GM19240 (cell line): ENCODE measurements at regions not wholly inside any gene's neighbourhood (a gene's known extent, or its start where the extent isn't known, plus 50 kb on each side); places are given as distances from the start of the nearest gene placed in this dataset.

ENCODE experiments used
- DNase-seq: peaks from one replicate; pipeline ENCODE4 v3.0.0; 2011; ENCODE audit warnings: low spot score; ENCODE audit not compliant: insufficient read length

- DNase-seq, result no peak
Measured at GRCh38 chr2:198254536-198255090, 450.2 kb downstream of the PLCL1 start.

- DNase-seq, result no peak
Measured at GRCh38 chr2:198253995-198254394, 449.6 kb downstream of the PLCL1 start.

DNA sequence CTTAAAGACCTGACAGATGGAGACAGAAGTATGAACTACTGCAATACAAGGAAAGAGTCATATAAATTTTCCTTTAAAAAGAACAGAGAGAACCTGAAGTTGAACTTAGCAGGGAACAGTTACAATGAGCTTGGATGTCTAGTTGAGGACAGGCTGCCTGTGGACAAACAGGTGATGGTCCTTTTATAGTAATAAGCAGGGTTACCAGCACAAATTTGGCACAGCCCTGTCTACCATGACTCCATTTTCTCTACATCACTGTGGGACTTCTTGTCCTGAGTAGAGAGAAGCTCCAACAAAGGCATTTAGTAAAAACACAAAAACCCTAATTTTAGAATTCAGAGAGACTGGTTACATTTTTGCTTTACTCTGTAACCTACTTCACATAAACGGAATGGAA lies 448.1 kb downstream of the PLCL1 start:
- DNase-seq, result no peak

- DNase-seq, result no peak
Measured at GRCh38 chr2:198242093-198242492, 437.7 kb downstream of the PLCL1 start.

- DNase-seq, result no peak
Measured at GRCh38 chr2:198238429-198238828, 434.0 kb downstream of the PLCL1 start.

DNA sequence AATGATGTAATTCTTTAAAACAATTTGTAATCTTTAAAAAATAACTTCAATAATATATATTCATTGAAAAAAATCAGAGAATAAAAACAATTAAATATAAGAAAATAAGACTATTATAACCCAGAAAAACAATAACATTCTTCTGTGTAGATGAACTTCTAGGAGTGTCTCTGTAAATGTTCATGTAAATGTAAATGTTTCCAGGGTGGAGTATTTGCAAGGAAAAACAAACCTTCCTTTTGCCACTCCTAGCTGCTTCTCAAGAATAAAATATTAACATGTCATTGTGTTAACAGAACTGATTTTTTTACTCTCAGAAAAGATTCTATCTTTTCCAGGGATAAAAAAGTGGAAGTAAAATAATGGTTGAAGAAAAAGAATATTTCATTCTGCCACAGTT lies 431.9 kb downstream of the PLCL1 start:
- no peak for DNase-seq

GRCh38 chr2:198232281-198232680 lies 427.9 kb downstream of the PLCL1 start:
- DNase-seq, result no peak

GRCh38 chr2:198231562-198231961 lies 427.2 kb downstream of the PLCL1 start:
- no peak for DNase-seq

DNA sequence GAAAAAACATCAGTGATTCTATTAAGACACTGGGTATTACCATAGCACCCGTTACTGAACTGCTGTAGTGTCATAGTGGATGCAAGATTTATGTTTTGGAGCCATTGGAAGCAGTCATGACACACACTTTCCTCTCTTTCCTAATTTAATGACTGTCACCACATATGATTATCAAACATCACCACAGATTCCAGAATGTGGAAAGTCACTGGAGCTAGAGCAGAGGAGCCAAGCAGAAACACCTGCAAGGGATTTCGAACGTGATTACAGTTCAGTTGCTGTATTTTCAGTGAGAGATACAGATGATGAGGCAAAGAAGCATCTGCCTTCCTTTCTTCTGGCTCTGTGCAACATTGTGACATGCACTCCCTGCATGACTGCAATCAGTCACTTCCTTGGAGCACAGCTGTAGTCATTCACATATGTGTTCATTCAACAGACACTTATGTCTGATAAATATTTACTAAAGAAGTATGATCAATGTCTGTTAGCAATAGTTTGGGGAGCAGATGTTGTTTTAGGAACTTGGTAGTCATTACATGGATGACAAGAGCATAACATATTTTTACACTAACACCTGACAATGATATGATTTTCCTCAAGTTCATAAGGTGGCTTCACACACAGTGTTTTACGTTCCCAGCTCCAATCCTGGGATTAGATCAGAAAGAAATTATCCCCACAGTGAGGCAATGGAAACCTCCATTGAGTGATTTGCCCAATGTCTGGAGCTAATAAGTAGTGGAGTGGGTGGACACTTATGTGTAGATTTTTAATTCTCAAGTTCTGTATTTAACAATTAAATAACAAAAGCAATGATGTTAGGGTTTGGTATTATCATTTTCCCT lies 416.6 kb downstream of the PLCL1 start:
- DNase-seq, result no peak

GRCh38 chr2:198219292-198219691 lies 414.9 kb downstream of the PLCL1 start:
- no peak for DNase-seq

DNA sequence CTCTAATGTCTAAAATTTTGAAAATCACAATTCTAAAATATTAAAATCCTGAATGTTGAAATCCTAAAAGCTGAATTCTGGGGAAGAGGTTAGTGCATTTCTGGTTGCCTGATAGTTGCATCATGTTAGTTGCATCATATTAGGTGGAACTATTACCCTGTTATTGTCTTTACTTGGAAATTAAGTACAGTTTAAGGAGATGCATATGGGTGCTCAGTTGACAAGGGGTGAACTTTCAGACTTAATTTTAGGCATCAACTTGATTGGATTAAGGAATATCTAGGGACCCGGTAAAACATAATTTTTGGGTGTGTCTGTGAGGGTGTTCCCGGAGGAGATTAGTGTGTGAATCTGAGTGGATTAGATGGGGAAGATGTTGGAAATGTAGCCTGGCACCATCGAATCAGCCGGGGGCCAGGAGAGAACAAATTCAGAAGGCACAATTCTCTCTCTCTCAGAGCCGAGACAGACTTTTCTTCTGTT lies 409.8 kb downstream of the PLCL1 start:
- no peak for DNase-seq

GRCh38 chr2:198213253-198213652 lies 408.9 kb downstream of the PLCL1 start:
- no peak for DNase-seq

DNA sequence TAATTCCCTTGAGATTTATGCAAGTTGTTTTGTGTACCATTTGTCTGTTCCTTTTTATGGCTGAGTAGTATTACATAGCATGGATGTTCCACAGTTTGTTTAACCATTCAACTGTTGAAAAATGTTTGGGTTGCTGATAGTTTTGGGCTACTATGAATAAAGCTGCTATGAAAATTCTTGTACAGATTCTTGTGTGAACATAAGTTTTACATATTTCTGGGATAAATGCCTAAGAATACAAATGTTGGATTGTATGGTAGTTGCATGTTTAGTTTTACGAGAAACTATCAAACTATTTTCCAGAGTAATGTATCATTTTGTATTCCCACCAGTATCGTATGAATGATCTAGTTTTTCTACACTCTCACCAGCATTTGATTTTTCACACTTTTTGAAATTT lies 407.3 kb downstream of the PLCL1 start:
- DNase-seq, result no peak

DNA sequence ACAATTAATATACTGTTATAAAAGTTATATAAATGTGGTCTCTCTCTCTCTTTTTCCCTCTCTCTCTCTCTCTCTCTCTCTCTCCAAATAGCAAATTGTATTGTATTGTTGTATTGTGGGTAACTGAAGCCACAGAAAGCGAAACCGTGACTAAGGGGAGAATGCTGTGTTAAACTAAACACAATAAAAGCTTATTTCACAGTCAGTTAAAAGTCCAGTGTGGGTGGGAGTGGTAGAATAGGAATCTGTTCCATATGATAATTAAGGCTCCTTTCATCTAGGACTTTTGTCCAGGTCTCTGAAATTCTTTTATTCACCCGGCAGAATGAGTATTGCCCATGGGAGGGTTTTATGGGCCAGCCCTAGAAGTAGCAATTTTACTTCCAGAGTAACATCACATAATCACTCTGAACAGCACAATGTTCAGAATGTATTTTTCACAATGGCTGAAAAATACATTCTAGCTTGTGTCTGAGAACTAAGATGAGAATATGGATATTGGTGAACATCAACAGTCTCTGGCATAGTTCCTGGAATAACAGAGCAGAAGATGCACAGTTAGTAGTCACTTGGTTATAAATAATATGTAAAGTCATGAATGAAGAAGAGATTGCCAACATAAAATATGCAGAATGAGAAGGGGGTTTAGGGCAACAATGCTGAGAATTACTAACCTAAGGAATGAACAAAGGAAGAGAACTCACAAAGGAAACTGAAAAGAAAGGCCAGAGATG lies 399.1 kb downstream of the PLCL1 start:
- DNase-seq, result no peak
